ENCODE measurements at regions not wholly inside any gene's neighbourhood (a gene's known extent, or its start where the extent isn't known, plus 50 kb on each side); places are given as distances from the start of the nearest gene placed in this dataset.

DNA sequence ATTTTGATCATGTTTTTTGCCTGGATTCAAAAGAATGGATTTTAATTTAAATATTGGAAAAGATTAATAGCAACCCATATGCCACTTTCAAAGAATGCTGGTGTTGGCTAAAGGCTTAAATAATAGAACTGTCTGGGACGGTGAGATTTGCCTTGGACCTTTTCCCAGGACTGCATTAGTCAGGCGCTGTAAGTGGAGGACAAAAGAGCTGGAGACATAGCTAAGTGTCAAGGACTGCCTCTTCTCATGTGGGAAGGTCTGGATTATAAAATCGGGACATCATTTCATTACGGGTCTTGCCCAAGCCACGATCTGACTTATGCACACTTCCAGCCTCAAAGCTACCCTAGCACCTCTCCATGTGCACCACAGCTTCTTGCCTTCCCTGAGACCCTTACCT is 458.5 kb upstream of the DEPDC1 start:
- H3K27ac ChIP-seq, result no peak overlapping the region
- peak in 1 of 2 donors; percentile 20 for DNase-seq (ENCODE audit: low read depth in 1 of 2, low spot score in 1 of 2)
- no peaks in the 10 kb centered on the region for H3K27me3 ChIP-seq
- H3K36me3 ChIP-seq, result no peaks in the 10 kb centered on the region
- no peaks in the 10 kb centered on the region for H3K4me1 ChIP-seq (ENCODE audit: low read depth)
- H3K4me3 ChIP-seq, result no peak overlapping the region
- TF ChIP-seq, protein P1, sequence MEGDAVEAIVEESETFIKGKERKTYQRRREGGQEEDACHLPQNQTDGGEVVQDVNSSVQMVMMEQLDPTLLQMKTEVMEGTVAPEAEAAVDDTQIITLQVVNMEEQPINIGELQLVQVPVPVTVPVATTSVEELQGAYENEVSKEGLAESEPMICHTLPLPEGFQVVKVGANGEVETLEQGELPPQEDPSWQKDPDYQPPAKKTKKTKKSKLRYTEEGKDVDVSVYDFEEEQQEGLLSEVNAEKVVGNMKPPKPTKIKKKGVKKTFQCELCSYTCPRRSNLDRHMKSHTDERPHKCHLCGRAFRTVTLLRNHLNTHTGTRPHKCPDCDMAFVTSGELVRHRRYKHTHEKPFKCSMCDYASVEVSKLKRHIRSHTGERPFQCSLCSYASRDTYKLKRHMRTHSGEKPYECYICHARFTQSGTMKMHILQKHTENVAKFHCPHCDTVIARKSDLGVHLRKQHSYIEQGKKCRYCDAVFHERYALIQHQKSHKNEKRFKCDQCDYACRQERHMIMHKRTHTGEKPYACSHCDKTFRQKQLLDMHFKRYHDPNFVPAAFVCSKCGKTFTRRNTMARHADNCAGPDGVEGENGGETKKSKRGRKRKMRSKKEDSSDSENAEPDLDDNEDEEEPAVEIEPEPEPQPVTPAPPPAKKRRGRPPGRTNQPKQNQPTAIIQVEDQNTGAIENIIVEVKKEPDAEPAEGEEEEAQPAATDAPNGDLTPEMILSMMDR (IDR thresholded peaks at IDR 0.05; ENCODE audit: low read depth, low read length), result no peak
- H3K9me3 ChIP-seq (ENCODE audit: low read depth), result no peaks in the 10 kb centered on the region

DNA sequence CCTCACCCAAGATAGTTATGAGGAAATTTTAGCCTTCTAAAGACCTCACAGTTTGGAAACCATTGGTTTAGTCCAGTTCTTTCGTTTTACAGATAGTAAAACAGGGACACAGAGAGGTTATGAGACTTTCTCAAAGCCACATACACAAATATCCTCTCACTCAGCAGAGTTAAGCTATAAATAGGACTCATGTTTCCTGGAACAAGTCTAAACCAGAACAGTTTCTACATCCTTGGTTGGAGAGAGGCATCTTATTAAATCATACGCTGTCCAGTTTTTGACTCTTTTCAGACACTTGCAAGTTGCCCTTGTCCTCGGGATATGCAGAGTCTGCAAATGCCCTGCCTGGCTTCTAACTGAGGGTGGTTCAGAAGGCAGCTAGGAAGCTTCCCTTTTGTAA is 462.1 kb upstream of the DEPDC1 start:
- Histone ChIP-seq H3K36me3 (no peaks in the 10 kb centered on the region), H3K4me3 (no peak overlapping the region), H3K27ac (no peak overlapping the region), H3K27me3 (no peaks in the 10 kb centered on the region), H3K9me3 (ENCODE audit: low read depth) (no peaks in the 10 kb centered on the region), H3K4me1 (ENCODE audit: low read depth) (no peaks in the 10 kb centered on the region)
- peak in 1 of 2 donors; percentile 12 for DNase-seq (ENCODE audit: low read depth in 1 of 2, low spot score in 1 of 2)
- TF ChIP-seq, protein P1 (IDR thresholded peaks at IDR 0.05; ENCODE audit: low read depth, low read length), result no peak

DNA sequence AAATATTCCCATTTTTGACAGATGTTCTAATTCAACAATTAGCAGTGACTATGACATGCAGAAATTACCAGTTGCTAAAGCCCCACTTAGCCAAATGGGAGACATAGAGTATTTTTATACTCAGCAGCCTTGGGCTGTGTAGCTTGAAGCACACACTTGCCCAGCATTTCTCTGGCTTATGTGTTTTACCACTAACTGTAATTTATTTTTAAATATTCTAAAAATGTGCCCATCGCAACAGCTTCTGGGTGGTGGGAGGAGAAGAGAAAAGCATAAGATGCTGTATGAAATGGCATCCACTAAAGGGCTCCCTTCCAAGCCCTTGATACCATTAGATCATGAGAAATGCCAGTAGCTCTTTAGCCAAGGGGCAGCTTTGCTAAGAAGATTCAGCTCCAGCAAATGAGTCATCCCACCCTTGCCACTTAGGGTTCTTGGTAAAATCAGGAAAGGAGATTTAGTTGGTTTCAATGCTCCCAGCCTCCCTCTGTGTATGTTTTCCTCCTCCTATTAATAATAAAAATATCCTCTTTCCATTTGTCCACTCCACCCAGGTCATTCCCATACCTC is 462.7 kb upstream of the DEPDC1 start:
- Histone ChIP-seq H3K4me1 (ENCODE audit: low read depth) (no peaks in the 10 kb centered on the region), H3K4me3 (no peak overlapping the region), H3K9me3 (ENCODE audit: low read depth) (no peaks in the 10 kb centered on the region), H3K27ac (no peak overlapping the region), H3K27me3 (no peaks in the 10 kb centered on the region), H3K36me3 (no peaks in the 10 kb centered on the region)
- DNase-seq (ENCODE audit: low read depth in 1 of 2, low spot score in 1 of 2), result no peak
- TF ChIP-seq, protein P1 (IDR thresholded peaks at IDR 0.05; ENCODE audit: low read depth, low read length), result no peak

DNA sequence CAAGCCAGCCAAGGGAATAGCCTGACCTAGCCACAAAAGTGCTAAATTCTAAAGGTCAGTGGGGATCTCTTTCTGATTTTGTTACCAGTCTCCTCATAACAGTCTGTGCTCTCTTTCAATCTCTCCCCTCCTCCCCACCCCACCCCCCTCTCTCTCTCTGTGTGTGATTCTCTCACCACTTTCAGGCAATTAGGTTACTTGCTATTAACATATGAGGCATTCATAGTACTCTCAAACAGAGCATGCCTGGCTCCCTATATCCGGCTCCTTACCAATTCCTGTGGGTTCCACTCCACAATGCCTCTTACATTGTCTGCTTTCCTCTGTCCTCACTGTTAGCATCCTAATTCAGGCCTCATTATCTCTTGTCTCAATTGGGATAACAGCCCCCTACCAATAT is 464.3 kb upstream of the DEPDC1 start:
- no peaks in the 10 kb centered on the region for H3K36me3 ChIP-seq
- no peak overlapping the region for H3K4me3 ChIP-seq
- no peaks in the 10 kb centered on the region for H3K9me3 ChIP-seq (ENCODE audit: low read depth)
- TF ChIP-seq, protein P1 (IDR thresholded peaks at IDR 0.05; ENCODE audit: low read depth, low read length), result no peak
- no peaks in the 10 kb centered on the region for H3K27me3 ChIP-seq
- no peaks in the 10 kb centered on the region for H3K4me1 ChIP-seq (ENCODE audit: low read depth)
- no peak for DNase-seq (ENCODE audit: low read depth in 1 of 2, low spot score in 1 of 2)
- H3K27ac ChIP-seq, result no peak overlapping the region

DNA sequence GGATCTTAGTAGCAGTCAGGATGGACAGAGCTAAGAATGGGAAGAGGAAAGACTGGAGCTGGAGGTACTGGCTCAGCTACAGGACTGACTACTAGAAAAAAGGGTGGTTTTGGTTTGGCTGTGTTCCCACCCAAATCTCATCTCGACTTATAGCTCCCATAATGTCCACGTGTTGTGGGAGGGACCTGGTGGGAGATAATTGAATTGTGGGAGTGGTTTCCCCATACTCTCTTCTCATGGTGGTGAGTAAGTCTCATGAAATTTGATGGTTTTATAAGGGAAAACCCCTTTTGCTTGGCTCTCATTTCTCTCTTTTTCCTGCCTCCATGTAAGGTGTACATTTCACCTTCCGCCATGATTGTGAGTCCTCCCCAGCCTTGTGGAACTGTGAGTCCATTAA is 466.5 kb upstream of the DEPDC1 start:
- peak in 1 of 2 donors; percentile 29 for DNase-seq (ENCODE audit: low read depth in 1 of 2, low spot score in 1 of 2)
- no peak overlapping the region for H3K4me3 ChIP-seq
- H3K4me1 ChIP-seq (ENCODE audit: low read depth), result no peaks in the 10 kb centered on the region
- TF ChIP-seq, protein P1 (IDR thresholded peaks at IDR 0.05; ENCODE audit: low read depth, low read length), result no peak
- H3K36me3 ChIP-seq, result no peaks in the 10 kb centered on the region
- H3K27me3 ChIP-seq, result no peaks in the 10 kb centered on the region
- H3K9me3 ChIP-seq (ENCODE audit: low read depth), result no peaks in the 10 kb centered on the region
- H3K27ac ChIP-seq, result no peak overlapping the region

DNA sequence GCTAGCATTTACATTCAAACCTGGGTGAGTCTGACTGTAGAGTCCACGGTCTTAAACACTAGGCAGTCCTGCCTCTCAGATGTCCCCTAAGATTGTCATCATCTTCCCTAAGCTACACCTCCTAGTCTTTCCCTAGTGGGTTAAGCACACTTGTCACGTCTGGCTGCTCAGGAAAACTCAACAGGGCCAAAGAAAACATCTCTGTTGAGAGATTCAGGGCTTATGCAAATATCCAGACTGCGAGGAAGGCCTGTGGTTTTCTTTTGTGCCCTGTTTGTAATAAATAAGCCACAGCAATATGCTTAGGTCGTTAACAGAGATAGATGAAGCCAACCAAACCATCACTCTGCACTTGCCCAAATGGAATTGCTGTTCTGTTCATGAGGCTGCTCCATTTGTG is 472.6 kb upstream of the DEPDC1 start:
- Histone ChIP-seq H3K4me1 (ENCODE audit: low read depth) (no peaks in the 10 kb centered on the region), H3K36me3 (no peaks in the 10 kb centered on the region), H3K4me3 (no peak overlapping the region), H3K27me3 (no peaks in the 10 kb centered on the region), H3K27ac (no peak overlapping the region), H3K9me3 (ENCODE audit: low read depth) (no peaks in the 10 kb centered on the region)
- TF ChIP-seq, protein P1 (IDR thresholded peaks at IDR 0.05; ENCODE audit: low read depth, low read length), result no peak
- no peak for DNase-seq (ENCODE audit: low read depth in 1 of 2, low spot score in 1 of 2)

Data from cardiac muscle cell (in vitro differentiated cells and primary cell).